ENCODE measurements at regions not wholly inside any gene's neighbourhood (a gene's known extent, or its start where the extent isn't known, plus 50 kb on each side); places are given as distances from the start of the nearest gene placed in this dataset.

GRCh38 chr16:47806309-47806847 lies 345.2 kb downstream of the PHKB start:
- no peak overlapping the region for H3K27ac ChIP-seq (ENCODE audit: extremely low read length, insufficient read depth, low read length)
- no peaks in the 10 kb centered on the region for H3K4me1 ChIP-seq (ENCODE audit: insufficient read depth, low read length)
- no peaks in the 10 kb centered on the region for H4K20me1 ChIP-seq (ENCODE audit: insufficient read depth, low read length)
- intact Hi-C loops (cut with micrococcal nuclease; ENCODE audit: unreplicated experiment) (no loop called here), in situ Hi-C loops (cut with HindIII; ENCODE audit: extremely low pct_ligation_motif_present, low pct_unique_long_range_greater_than_20kb) (no loop called here)
- CTCF ChIA-PET (ENCODE audit: low intra/inter-chr PET ratio, low total read pairs): no interaction called here
- ATAC-seq (no peak), FAIRE-seq (no peak), DNase-seq (ENCODE audit: low spot score) (no peak)
- TF ChIP-seq FOXP4 (CRISPR knock-in tag; IDR thresholded peaks at IDR 0.05) (no peak), SIN3B (IDR thresholded peaks at IDR 0.05; ENCODE audit: low read length) (no peak), ZFP36L2 (CRISPR knock-in tag; IDR thresholded peaks at IDR 0.05) (no peak), FOSL1 (CRISPR knock-in tag; IDR thresholded peaks at IDR 0.05; ENCODE audit: borderline replicate concordance) (no peak), TOE1 (CRISPR knock-in tag; IDR thresholded peaks at IDR 0.05) (no peak), ZNF788 (CRISPR knock-in tag; IDR thresholded peaks at IDR 0.05; ENCODE audit: borderline replicate concordance) (no peak), GATAD2A (CRISPR knock-in tag; IDR thresholded peaks at IDR 0.05) (no peak), ZNF329 (CRISPR knock-in tag; IDR thresholded peaks at IDR 0.05; ENCODE audit: low read depth) (no peak), SP4 (CRISPR knock-in tag; IDR thresholded peaks at IDR 0.05) (no peak), SALL2 (CRISPR knock-in tag; IDR thresholded peaks at IDR 0.05) (no peak)
- no peaks in the 10 kb centered on the region for H3K9me3 ChIP-seq (ENCODE audit: low read length)
- 44% methylated on average over 10 of the region's 10 CpGs for WGBS (ENCODE audit: low lambda C conversion rate)
- H3K9ac ChIP-seq (ENCODE audit: insufficient read depth, low read depth, low read length): no peak overlapping the region
- H3K79me2 ChIP-seq (ENCODE audit: insufficient read depth, low read length): no peaks in the 10 kb centered on the region
- no peak overlapping the region for H3K4me2 ChIP-seq (ENCODE audit: low read depth, low read length)
- POLR2A ChIA-PET: no interaction called here
- no TSS peak for BruUV-seq (replicated peaks)
- no peaks in the 10 kb centered on the region; a peak in 1 of 5 replicates for H3K27me3 ChIP-seq (ENCODE audit: control insufficient read depth in 1 of 2, insufficient read depth in 2 of 2, low read length in 2 of 2)
- H3K36me3 ChIP-seq (replicated peaks in 1 of 2; ENCODE audit: control insufficient read depth in 1 of 2, insufficient read depth in 2 of 2, low read length in 2 of 2): no peaks in the 10 kb centered on the region
- H2AFZ ChIP-seq (ENCODE audit: low read length): no peak overlapping the region
- no peak overlapping the region for H3K4me3 ChIP-seq (replicated peaks in 1 of 3; ENCODE audit: insufficient read depth in 1 of 3, low read depth in 2 of 3, low read length in 3 of 3)
